ENCODE measurements at regions not wholly inside any gene's neighbourhood (a gene's known extent, or its start where the extent isn't known, plus 50 kb on each side); places are given as distances from the start of the nearest gene placed in this dataset.

GRCh38 chr1:216898801-216899200 is 175.6 kb upstream of the ESRRG start:
- intact Hi-C loops (cut with DNase I) = no loop called here
- Histone ChIP-seq H3K27ac (no peak overlapping the region), H3K27me3 (no peaks in the 10 kb centered on the region), H3K36me3 (no peaks in the 10 kb centered on the region), H3K4me3 (no peak overlapping the region), H3K9me3 (no peaks in the 10 kb centered on the region), H3K4me1 (no peaks in the 10 kb centered on the region)
- ATAC-seq (no peak), DNase-seq (no peak)
- WGBS (ENCODE audit: insufficient coverage, low coverage, low lambda C conversion rate, missing lambda C conversion rate) = 73% methylated on average over 1 of the region's 1 CpG
- TF ChIP-seq CTCF (IDR thresholded peaks at IDR 0.05) (no peak), POLR2A (IDR thresholded peaks at IDR 0.05) (no peak)

- H3K4me1 ChIP-seq = no peaks in the 10 kb centered on the region
- ATAC-seq (no peak), DNase-seq (no peak)
- no peak overlapping the region for H3K27ac ChIP-seq
- no peak overlapping the region for H3K4me3 ChIP-seq
- H3K36me3 ChIP-seq = no peaks in the 10 kb centered on the region
- H3K27me3 ChIP-seq = no peaks in the 10 kb centered on the region
- intact Hi-C loops (cut with DNase I) = no loop called here
- no peaks in the 10 kb centered on the region for H3K9me3 ChIP-seq
- 74% methylated on average over 4 of the region's 4 CpGs for WGBS (ENCODE audit: insufficient coverage, low coverage, low lambda C conversion rate, missing lambda C conversion rate)
- TF ChIP-seq POLR2A (IDR thresholded peaks at IDR 0.05) (no peak), CTCF (IDR thresholded peaks at IDR 0.05) (no peak)
These were observed 172.9 kb upstream of the ESRRG start for GRCh38 chr1:216896146-216896545.

- no peak overlapping the region for H3K4me3 ChIP-seq
- DNase-seq (no peak), ATAC-seq (no peak)
- 38% methylated on average over 5 of the region's 5 CpGs for WGBS (ENCODE audit: insufficient coverage, low coverage, low lambda C conversion rate, missing lambda C conversion rate)
- H3K4me1 ChIP-seq = no peaks in the 10 kb centered on the region
- H3K36me3 ChIP-seq = no peaks in the 10 kb centered on the region
- H3K27ac ChIP-seq = no peak overlapping the region
- TF ChIP-seq POLR2A (IDR thresholded peaks at IDR 0.05) (no peak), CTCF (IDR thresholded peaks at IDR 0.05) (no peak)
- no peaks in the 10 kb centered on the region for H3K9me3 ChIP-seq
- no peaks in the 10 kb centered on the region for H3K27me3 ChIP-seq
- intact Hi-C loops (cut with DNase I) = no loop called here
These were observed 171.3 kb upstream of the ESRRG start for GRCh38 chr1:216894494-216894893.

- Histone ChIP-seq H3K36me3 (no peaks in the 10 kb centered on the region), H3K27ac (no peak overlapping the region), H3K27me3 (no peaks in the 10 kb centered on the region), H3K4me3 (no peak overlapping the region), H3K4me1 (no peaks in the 10 kb centered on the region), H3K9me3 (no peaks in the 10 kb centered on the region)
- no peak for TF ChIP-seq CTCF (IDR thresholded peaks at IDR 0.05)
- no peak for TF ChIP-seq POLR2A (IDR thresholded peaks at IDR 0.05)
- intact Hi-C loops (cut with DNase I) = no loop called here
- 59% methylated on average over 10 of the region's 10 CpGs for WGBS (ENCODE audit: insufficient coverage, low coverage, low lambda C conversion rate, missing lambda C conversion rate)
- ATAC-seq (no peak), DNase-seq (no peak)
These were observed 169.4 kb upstream of the ESRRG start for GRCh38 chr1:216892581-216893160.

- no peaks in the 10 kb centered on the region for H3K4me1 ChIP-seq
- TF ChIP-seq POLR2A (IDR thresholded peaks at IDR 0.05) (no peak), CTCF (IDR thresholded peaks at IDR 0.05) (no peak)
- H3K9me3 ChIP-seq = no peaks in the 10 kb centered on the region
- ATAC-seq (no peak), DNase-seq (no peak)
- H3K4me3 ChIP-seq = no peak overlapping the region
- no peaks in the 10 kb centered on the region for H3K27me3 ChIP-seq
- H3K36me3 ChIP-seq = no peaks in the 10 kb centered on the region
- H3K27ac ChIP-seq = no peak overlapping the region
- WGBS (ENCODE audit: insufficient coverage, low coverage, low lambda C conversion rate, missing lambda C conversion rate) = 57% methylated on average over 7 of the region's 7 CpGs
- intact Hi-C loops (cut with DNase I) = no loop called here
These were observed 167.6 kb upstream of the ESRRG start for GRCh38 chr1:216890871-216891270.
